ENCODE measurements at regions not wholly inside any gene's neighbourhood (a gene's known extent, or its start where the extent isn't known, plus 50 kb on each side); places are given as distances from the start of the nearest gene placed in this dataset.

DNA sequence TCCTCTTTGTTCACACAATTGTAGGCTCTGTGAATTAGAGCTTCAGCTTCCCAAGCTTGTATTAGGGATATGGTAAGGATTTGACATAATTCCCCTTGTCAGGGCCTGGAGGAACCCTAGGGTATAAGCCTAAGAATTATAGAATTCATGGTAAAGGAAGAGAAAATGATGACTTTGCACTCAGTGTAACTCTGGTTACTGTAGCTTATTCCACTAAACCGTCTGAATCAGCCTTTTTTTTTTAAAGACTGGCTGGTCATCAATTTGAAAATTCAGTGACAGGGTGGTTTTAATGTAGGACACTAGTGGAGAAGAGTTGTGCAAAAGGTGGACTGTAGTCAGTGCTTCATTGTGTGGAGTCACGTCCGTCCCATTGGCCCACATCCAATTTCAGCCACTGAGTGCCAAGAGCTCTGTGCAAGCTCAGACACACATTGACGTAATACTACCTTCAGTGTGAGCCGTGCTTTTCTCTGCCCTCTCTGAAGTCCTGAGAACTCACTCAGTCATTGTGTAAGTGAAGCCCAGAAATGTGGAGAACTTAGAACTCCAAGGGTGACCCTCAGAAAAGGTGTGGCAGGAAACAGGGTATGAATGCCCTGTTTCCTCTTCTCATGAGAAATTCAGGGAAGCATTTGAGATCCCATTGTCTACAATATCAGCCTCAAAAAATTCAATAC lies 449.8 kb downstream of the C4orf33 start:
- DNase-seq (ENCODE audit: low read depth), result no peak
- TF ChIP-seq CTCF (IDR thresholded peaks at IDR 0.05; ENCODE audit: control insufficient read depth, insufficient read depth, low read depth, low read length, missing control alignments), result no peak

GRCh38 chr4:129546531-129546930 lies 450.6 kb downstream of the C4orf33 start:
- H3K4me3 ChIP-seq (ENCODE audit: control insufficient read depth, low read depth, low read length), result no peak overlapping the region
- TF ChIP-seq CTCF (IDR thresholded peaks at IDR 0.05; ENCODE audit: control insufficient read depth, insufficient read depth, low read depth, low read length, missing control alignments), result no peak

More for the DNA sequence above, 449.8 kb downstream of the C4orf33 start:
- H3K4me3 ChIP-seq (ENCODE audit: control insufficient read depth, low read depth, low read length), result no peak overlapping the region

DNA sequence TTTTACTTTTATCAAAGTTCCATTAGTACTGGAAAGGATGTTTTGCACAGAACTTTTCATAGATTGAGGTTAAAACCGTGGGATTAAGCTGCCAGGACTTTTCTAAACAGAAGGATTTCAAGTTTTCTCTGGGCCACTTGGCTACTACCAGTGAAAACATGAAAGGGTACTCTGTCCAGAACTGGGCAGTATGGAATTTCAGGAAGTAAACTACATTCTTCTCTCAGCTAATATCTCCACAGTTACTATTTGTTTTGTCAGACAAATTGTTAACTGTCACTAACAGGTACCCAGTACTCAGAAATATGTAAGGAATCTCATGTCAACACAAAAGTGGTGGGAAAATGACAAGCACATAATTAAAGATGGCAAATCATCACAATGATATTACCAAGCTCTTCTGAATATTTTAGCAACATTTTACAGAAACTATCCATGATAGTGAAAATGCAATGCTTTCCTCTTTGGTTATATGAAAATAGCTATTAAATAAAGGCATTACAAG lies 454.4 kb downstream of the C4orf33 start:
- no peak overlapping the region for H3K4me3 ChIP-seq (ENCODE audit: control insufficient read depth, low read depth, low read length)
- DNase-seq (ENCODE audit: low read depth), result no peak
- TF ChIP-seq CTCF (IDR thresholded peaks at IDR 0.05; ENCODE audit: control insufficient read depth, insufficient read depth, low read depth, low read length, missing control alignments), result no peak

More at GRCh38 chr4:129546531-129546930, 450.6 kb downstream of the C4orf33 start:
- DNase-seq (ENCODE audit: low read depth), result no peak

GRCh38 chr4:129561280-129561679 lies 465.3 kb downstream of the C4orf33 start:
- no peak for TF ChIP-seq CTCF (IDR thresholded peaks at IDR 0.05; ENCODE audit: control insufficient read depth, insufficient read depth, low read depth, low read length, missing control alignments)
- no peak for DNase-seq (ENCODE audit: low read depth)
- no peak overlapping the region for H3K4me3 ChIP-seq (ENCODE audit: control insufficient read depth, low read depth, low read length)

DNA sequence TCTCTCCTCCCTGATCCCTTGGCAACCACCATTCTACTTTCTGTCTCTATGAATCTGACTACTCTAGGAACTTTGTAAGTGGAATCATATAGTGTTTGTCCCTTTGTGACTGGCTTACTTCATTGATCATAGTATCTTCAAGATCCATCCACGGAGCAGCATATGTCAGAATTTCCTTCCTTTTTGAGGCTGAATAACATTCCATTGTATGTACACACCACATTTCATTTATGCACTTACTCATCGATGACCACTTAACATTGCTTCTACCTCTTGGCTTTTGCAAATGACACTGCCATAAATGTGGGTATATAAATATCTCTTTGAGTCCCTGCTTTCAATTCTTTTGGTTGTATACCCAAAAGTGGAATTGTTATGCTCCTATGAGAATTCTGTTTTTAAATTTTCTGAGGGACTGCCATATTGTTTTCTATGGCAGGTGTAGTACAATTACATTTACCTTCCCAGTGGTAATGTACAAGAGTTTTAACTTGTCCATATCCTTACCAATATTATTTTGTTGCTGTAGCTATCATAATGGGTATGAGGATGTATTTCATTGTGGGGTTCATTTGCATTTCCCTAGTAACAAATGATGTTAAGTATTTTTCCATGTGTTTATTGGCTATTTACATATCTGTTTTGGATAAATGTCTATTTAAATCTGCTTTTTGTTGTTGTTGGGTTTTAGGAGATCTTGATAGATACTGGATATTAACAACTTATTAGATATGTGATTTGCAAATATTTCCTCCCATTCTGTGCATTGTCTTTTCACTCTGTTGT lies 466.1 kb downstream of the C4orf33 start:
- TF ChIP-seq CTCF (IDR thresholded peaks at IDR 0.05; ENCODE audit: control insufficient read depth, insufficient read depth, low read depth, low read length, missing control alignments), result no peak
- no peak for DNase-seq (ENCODE audit: low read depth)

DNA sequence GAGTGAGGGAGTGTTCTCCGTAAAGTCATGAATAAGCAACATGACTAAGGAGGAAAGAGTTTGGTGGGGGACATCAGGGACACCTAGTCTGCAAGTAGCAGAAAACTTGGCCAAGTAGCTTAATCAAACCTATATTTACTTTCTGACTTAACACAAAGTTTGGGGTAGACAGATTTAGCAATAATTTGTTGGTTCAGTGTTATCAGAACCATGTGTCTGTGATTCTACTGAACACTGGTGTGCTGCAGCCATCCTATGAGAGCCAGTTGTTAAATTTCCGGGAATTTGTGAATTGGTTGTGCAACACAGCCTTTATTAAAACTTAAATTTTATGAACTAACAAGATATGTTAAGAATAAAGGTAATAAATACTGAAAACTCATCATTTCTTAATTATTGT lies 469.3 kb downstream of the C4orf33 start:
- DNase-seq (ENCODE audit: low read depth), result no peak
- TF ChIP-seq CTCF (IDR thresholded peaks at IDR 0.05; ENCODE audit: control insufficient read depth, insufficient read depth, low read depth, low read length, missing control alignments), result no peak
- no peak overlapping the region for H3K4me3 ChIP-seq (ENCODE audit: control insufficient read depth, low read depth, low read length)

More for the DNA sequence above, 466.1 kb downstream of the C4orf33 start:
- no peak overlapping the region for H3K4me3 ChIP-seq (ENCODE audit: control insufficient read depth, low read depth, low read length)
